WTC11 (cell line): ENCODE measurements at regions not wholly inside any gene's neighbourhood (a gene's known extent, or its start where the extent isn't known, plus 50 kb on each side); places are given as distances from the start of the nearest gene placed in this dataset.

Source experiments
- ATAC-seq: fragments of 200-7000 bp; cut with Tn5 transposase; 2 replicates; pipeline ENCODE4 v1.10.0; 2021; ENCODE audit warnings: mild to moderate bottlenecking, moderate library complexity
- CTCF ChIA-PET: fragments of 300-600 bp; sonication (Branson Sonifier 250); formaldehyde crosslinking; loops from one replicate; lab custom pipeline; 2021; ENCODE audit warnings: antibody characterized with exemption; lab: Charles Lee
- POLR2A ChIA-PET: fragments of 350-600 bp; sonication (Branson Sonifier 250); formaldehyde crosslinking; loops from one replicate; lab custom pipeline; 2021; ENCODE audit warnings: antibody characterized with exemption; lab: Charles Lee
- DNase-seq: peaks from one replicate; pipeline ENCODE4 v3.0.0; 2021; ENCODE audit warnings: low spot score
- H3K27ac Mint-ChIP-seq: 2 replicates; pipeline ENCODE4 v1.8.0; 2021; ENCODE audit warnings: mixed read lengths
- H3K27me3 Mint-ChIP-seq: 2 replicates; pipeline ENCODE4 v1.8.0; 2021; ENCODE audit warnings: low read depth, mild to moderate bottlenecking, moderate library complexity, mixed read lengths
- H3K36me3 Mint-ChIP-seq: 2 replicates; pipeline ENCODE4 v1.8.0; 2021; ENCODE audit warnings: mixed read lengths
- H3K4me1 Mint-ChIP-seq: 2 replicates; pipeline ENCODE4 v1.8.0; 2022; ENCODE audit warnings: mixed read lengths
- H3K4me3 Mint-ChIP-seq: 2 replicates; pipeline ENCODE4 v1.8.0; 2021; ENCODE audit warnings: mild to moderate bottlenecking, moderate library complexity, mixed read lengths
- H3K9me3 Mint-ChIP-seq: 2 replicates; pipeline ENCODE4 v1.8.0; 2021; ENCODE audit warnings: mixed read lengths
- CBFB ChIP-seq: sonication (generic); formaldehyde crosslinking; IDR thresholded peaks from 2 replicates; pipeline ENCODE4 v1.8.1; 2022; ENCODE audit warnings: mild to moderate bottlenecking, low read depth, missing genetic modification reagents
- CTCF ChIP-seq: fragments of 200-600 bp; IDR thresholded peaks from 2 replicates; pipeline ENCODE4 v1.8.0; 2022; ENCODE audit warnings: antibody characterized with exemption
- E2F1 ChIP-seq: sonication (generic); formaldehyde crosslinking; IDR thresholded peaks from 2 replicates; pipeline ENCODE4 v1.8.0; 2022; ENCODE audit warnings: mild to moderate bottlenecking, missing genetic modification reagents
- FOXJ3 ChIP-seq: sonication (generic); formaldehyde crosslinking; IDR thresholded peaks from 2 replicates; pipeline ENCODE4 v1.9.0; 2021; ENCODE audit warnings: missing genetic modification reagents, mild to moderate bottlenecking, borderline replicate concordance
- GRHL2 ChIP-seq: fragments of 250-450 bp; sonication (Bioruptor Pico); IDR thresholded peaks from 2 replicates; pipeline ENCODE4 v1.8.0; 2022; ENCODE audit warnings: mild to moderate bottlenecking, moderate library complexity; ENCODE audit not compliant: insufficient replicate concordance, severe bottlenecking
- HMGXB4 ChIP-seq: sonication (generic); formaldehyde crosslinking; IDR thresholded peaks from 2 replicates; pipeline ENCODE4 v1.8.1; 2023; ENCODE audit warnings: mild to moderate bottlenecking, moderate library complexity, missing genetic modification reagents
- MYBL2 ChIP-seq: sonication (generic); formaldehyde crosslinking; IDR thresholded peaks from 2 replicates; pipeline ENCODE4 v1.8.1; 2023; ENCODE audit warnings: mild to moderate bottlenecking, moderate library complexity, missing genetic modification reagents
- NFATC4 ChIP-seq: fragments of 250-450 bp; sonication (Bioruptor Pico); IDR thresholded peaks from 2 replicates; pipeline ENCODE4 v1.9.0; 2021; ENCODE audit warnings: mild to moderate bottlenecking
- SOX15 ChIP-seq: fragments of 250-450 bp; sonication (Bioruptor Pico); IDR thresholded peaks from 2 replicates; pipeline ENCODE4 v1.9.0; 2021; ENCODE audit warnings: mild to moderate bottlenecking
- STAT6 ChIP-seq: sonication (generic); formaldehyde crosslinking; conservative IDR thresholded peaks from 2 replicates; pipeline ENCODE4 v1.8.1; 2023; ENCODE audit warnings: mild to moderate bottlenecking, low read depth, missing genetic modification reagents, moderate library complexity
- ZBTB21 ChIP-seq: sonication (generic); formaldehyde crosslinking; IDR thresholded peaks from 2 replicates; pipeline ENCODE4 v1.8.1; 2023; ENCODE audit warnings: mild to moderate bottlenecking, missing genetic modification reagents, borderline replicate concordance
- ZNF281 ChIP-seq: sonication (generic); formaldehyde crosslinking; IDR thresholded peaks from 2 replicates; pipeline ENCODE4 v1.8.0; 2023; ENCODE audit warnings: mild to moderate bottlenecking, missing genetic modification reagents
- ZNF532 ChIP-seq: fragments of 250-450 bp; sonication (Bioruptor Pico); IDR thresholded peaks from 2 replicates; pipeline ENCODE4 v1.9.0; 2021; ENCODE audit warnings: mild to moderate bottlenecking, borderline replicate concordance
- ZNF671 ChIP-seq: fragments of 250-450 bp; sonication (Bioruptor Pico); IDR thresholded peaks from 2 replicates; pipeline ENCODE4 v1.8.0; 2021; ENCODE audit warnings: mild to moderate bottlenecking

GRCh38 chr4:115668396-115668795 is 555.0 kb upstream of the NDST4 start (continued):
- TF ChIP-seq E2F1 (CRISPR knock-in tag) (no peak), CTCF (no peak), SOX15 (CRISPR knock-in tag) (no peak), NFATC4 (CRISPR knock-in tag) (no peak)

- TF ChIP-seq ZNF281 (CRISPR knock-in tag), result no peak
- no peak for TF ChIP-seq FOXJ3 (CRISPR knock-in tag)
- no peak for TF ChIP-seq ZNF532 (CRISPR knock-in tag)
- no peak for TF ChIP-seq E2F1 (CRISPR knock-in tag)
- TF ChIP-seq MYBL2 (CRISPR knock-in tag), result no peak
- no peak for TF ChIP-seq ZBTB21 (CRISPR knock-in tag)
- TF ChIP-seq GRHL2 (CRISPR knock-in tag), result no peak
- no peak for TF ChIP-seq STAT6 (CRISPR knock-in tag)
- TF ChIP-seq CTCF, result no peak
- no peak for TF ChIP-seq HMGXB4
- TF ChIP-seq CBFB (CRISPR knock-in tag), result no peak
- no peak for TF ChIP-seq ZNF671 (CRISPR knock-in tag)
- Mint-ChIP-seq H3K4me1 (peaks cover 11% of the 10 kb centered on the region), H3K9me3 (no peaks in the 10 kb centered on the region), H3K27ac (no peak overlapping the region), H3K4me3 (no peak overlapping the region), H3K27me3 (no peaks in the 10 kb centered on the region), H3K36me3 (no peaks in the 10 kb centered on the region)
- ATAC-seq, result no peak; the same call in 1 of the 2 replicates
- POLR2A ChIA-PET, result no interaction called here
- DNase-seq, result no peak
- CTCF ChIA-PET, result no interaction called here
These were observed 550.9 kb upstream of the NDST4 start for GRCh38 chr4:115664285-115664684.
